K562 (cell line): ENCODE measurements at regions not wholly inside any gene's neighbourhood (a gene's known extent, or its start where the extent isn't known, plus 50 kb on each side); places are given as distances from the start of the nearest gene placed in this dataset.

Experiments used
- ATAC-seq: fragments of 200-7000 bp; cut with Tn5 transposase; 3 replicates; pipeline ENCODE4 v1.9.1; 2020; ENCODE audit warnings: moderate library complexity
- BruUV-seq: library from RNA; stranded (reverse); fragments of 400-500 nt; replicated peaks from 2 replicates; lab custom pipeline; 2021; lab: Mats Ljungman, UMichigan
- CTCF ChIA-PET: fragments of 300-600 bp; formaldehyde crosslinking; extraction: SDS; loops from one replicate; lab custom pipeline; 2021; ENCODE audit warnings: low intra/inter-chr PET ratio; lab: Yijun Ruan, JAX
- POLR2A ChIA-PET: fragments of 300-600, 350-650 bp; sonication (Branson Sonifier 250); formaldehyde crosslinking; extraction: SDS; loops from one replicate; lab custom pipeline; 2021; ENCODE audit warnings: antibody characterized with exemption, inconsistent platforms; lab: Yijun Ruan, JAX
- DNase-seq, 4 experiments: peaks; one replicate each; pipeline versions ENCODE4 v3.0.0 to v3.0.0-alpha.2; 2011 to 2018; ENCODE audit warnings: low spot score in 3 of 4, mixed read lengths in 3 of 4; ENCODE audit errors: extremely low read depth in 1 of 4
- FAIRE-seq: peaks from 2 replicates; lab custom pipeline; 2011; peaks lifted over from hg19 to GRCh38; lab: Jason Lieb, UNC
- H2AFZ ChIP-seq: 2 replicates; pipeline ENCODE4 v1.6.0; 2011; ENCODE audit warnings: low read depth, low read length, control low read depth, inconsistent platforms
- H3K27ac ChIP-seq: fragments of 200-600 bp; 3 replicates; pipeline ENCODE4 v1.8.0; 2011; ENCODE audit warnings: low read depth, mild to moderate bottlenecking, control low read depth, inconsistent platforms, low read length, moderate library complexity, mixed read lengths; ENCODE audit errors: extremely low read depth
- H3K27me3 ChIP-seq, 2 experiments: fragments of 300-600 bp in 1 of 2; 2 replicates in 1 of 2; 3 replicates in 1 of 2; pipeline versions ENCODE4 v1.6.0 to v1.8.0; 2011; ENCODE audit warnings: inconsistent platforms in 2 of 2, low read length in 2 of 2, mild to moderate bottlenecking in 1 of 2, mixed read lengths in 1 of 2, moderate library complexity in 1 of 2; ENCODE audit not compliant: control insufficient read depth in 2 of 2, insufficient read depth in 2 of 2
- H3K36me3 ChIP-seq: fragments of 300-600 bp; 3 replicates; pipeline ENCODE4 v1.8.0; 2011; ENCODE audit warnings: mild to moderate bottlenecking, low read length, inconsistent platforms; ENCODE audit not compliant: control insufficient read depth, insufficient read depth
- H3K4me1 ChIP-seq, 2 experiments: fragments of 200-600 bp in 1 of 2; replicated peaks in 1 of 2; 2 replicates in 1 of 2; 3 replicates in 1 of 2; pipeline versions ENCODE4 v1.5.1 to v1.8.0; 2011; ENCODE audit warnings: inconsistent platforms in 2 of 2, low read length in 2 of 2, mild to moderate bottlenecking in 1 of 2, mixed read lengths in 1 of 2, moderate library complexity in 1 of 2; ENCODE audit not compliant: control insufficient read depth in 2 of 2, insufficient read depth in 2 of 2
- H3K4me2 ChIP-seq: 2 replicates; pipeline ENCODE4 v1.6.1; 2011; ENCODE audit warnings: low read length, control low read depth, inconsistent platforms, mixed read lengths; ENCODE audit not compliant: insufficient read depth
- H3K4me3 ChIP-seq: fragments of 200-600 bp; sonication (generic), shearing (Covaris generic); 2 replicates; pipeline ENCODE4 v1.5.1; 2016; ENCODE audit warnings: control low read depth, inconsistent platforms
- H3K79me2 ChIP-seq: fragments of 200-600 bp; 3 replicates; pipeline ENCODE4 v1.8.0; 2011; ENCODE audit warnings: low read length, inconsistent platforms; ENCODE audit not compliant: control insufficient read depth, insufficient read depth
- H3K9ac ChIP-seq, 2 experiments: 2 replicates each; pipeline versions ENCODE4 v1.6.0 to v1.6.1; 2011; ENCODE audit warnings: low read depth in 2 of 2, low read length in 2 of 2, control low read depth in 1 of 2, inconsistent platforms in 1 of 2, mild to moderate bottlenecking in 1 of 2, mixed read lengths in 1 of 2; ENCODE audit not compliant: insufficient read depth in 1 of 2
- H3K9me1 ChIP-seq: one replicate; pipeline ENCODE4 v1.6.0; 2011; ENCODE audit warnings: inconsistent platforms, mild to moderate bottlenecking, low read length, moderate library complexity; ENCODE audit not compliant: control insufficient read depth, insufficient read depth
- H3K9me3 ChIP-seq: replicated peaks from 2 replicates; pipeline ENCODE4 v1.5.1; 2011; ENCODE audit warnings: low read depth, low read length, inconsistent platforms; ENCODE audit not compliant: control insufficient read depth, insufficient read depth
- H4K20me1 ChIP-seq: replicated peaks from 2 replicates; pipeline ENCODE4 v1.6.1; 2011; ENCODE audit warnings: low read length, inconsistent platforms, mixed read lengths; ENCODE audit not compliant: control insufficient read depth, insufficient read depth
- FUS ChIP-seq: fragments of 200-400 bp; formaldehyde crosslinking; optimal IDR thresholded peaks from 2 replicates; pipeline ENCODE3; 2017; ENCODE audit warnings: low read depth, low read length
- ZNF184 ChIP-seq: sonication (generic); formaldehyde crosslinking; IDR thresholded peaks from 2 replicates; pipeline ENCODE4 v1.5.0; 2020; ENCODE audit warnings: missing genetic modification reagents
- ZNF57 ChIP-seq: fragments of 450-650 bp; formaldehyde crosslinking; IDR thresholded peaks from 2 replicates; pipeline ENCODE4 v1.4.0; 2020; ENCODE audit warnings: mild to moderate bottlenecking, moderate library complexity
- WGBS: fragments of 100-300 bp; shearing (Covaris generic); methylation state at CpG from one replicate; pipeline ENCODE4 v1.1.6; 2016; ENCODE audit warnings: low coverage, mixed read lengths; ENCODE audit not compliant: insufficient coverage; ENCODE audit errors: missing lambda C conversion rate; 5-methylcytosine and 5-hydroxymethylcytosine counted together
- in situ Hi-C: fragments of 300-500 bp; cut with MboI; formaldehyde crosslinking; loops from 4 replicates; pipeline ENCODE4 v1.15.0; 2018; ENCODE audit warnings: inconsistent platforms, mixed read lengths
- intact Hi-C: fragments of 100-400 bp; cut with micrococcal nuclease; formaldehyde crosslinking; loops from 2 replicates; pipeline ENCODE4 v1.14.2; 2022
- TF ChIP-seq, protein P1 (sequence below): fragments of 450-650 bp; IDR thresholded peaks from 2 replicates; pipeline ENCODE4 v1.6.1; 2018; ENCODE audit not compliant: partially characterized antibody

DNA sequence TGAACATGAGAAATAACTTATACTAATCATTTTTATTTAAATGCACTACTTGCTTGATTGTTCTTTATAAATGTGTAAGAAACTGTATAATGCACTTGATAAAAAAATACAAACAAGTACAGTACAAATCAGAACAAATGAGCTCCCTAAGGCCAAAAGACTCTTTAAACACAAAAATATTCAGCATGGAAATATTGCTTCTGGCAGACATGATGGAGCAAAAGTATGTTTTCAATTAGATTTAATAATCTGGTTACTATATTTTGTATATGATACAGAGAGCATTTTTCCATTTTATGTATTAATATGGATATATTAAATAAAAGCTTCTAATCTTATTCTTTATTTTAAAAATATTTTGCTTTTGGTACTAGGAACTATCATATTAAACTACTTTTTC, 800.2 kb upstream of the LRFN5 start:
- no peak for DNase-seq
- CTCF ChIA-PET = no interaction called here
- H3K9me3 ChIP-seq = no peaks in the 10 kb centered on the region

GRCh38 chr14:40796168-40796567, 810.5 kb upstream of the LRFN5 start:
- H3K4me2 ChIP-seq = no peak overlapping the region
- no peaks in the 10 kb centered on the region for H3K9me3 ChIP-seq
- no peak overlapping the region for H3K4me3 ChIP-seq
- intact Hi-C loops = no loop called here
- TF ChIP-seq, protein P1, sequence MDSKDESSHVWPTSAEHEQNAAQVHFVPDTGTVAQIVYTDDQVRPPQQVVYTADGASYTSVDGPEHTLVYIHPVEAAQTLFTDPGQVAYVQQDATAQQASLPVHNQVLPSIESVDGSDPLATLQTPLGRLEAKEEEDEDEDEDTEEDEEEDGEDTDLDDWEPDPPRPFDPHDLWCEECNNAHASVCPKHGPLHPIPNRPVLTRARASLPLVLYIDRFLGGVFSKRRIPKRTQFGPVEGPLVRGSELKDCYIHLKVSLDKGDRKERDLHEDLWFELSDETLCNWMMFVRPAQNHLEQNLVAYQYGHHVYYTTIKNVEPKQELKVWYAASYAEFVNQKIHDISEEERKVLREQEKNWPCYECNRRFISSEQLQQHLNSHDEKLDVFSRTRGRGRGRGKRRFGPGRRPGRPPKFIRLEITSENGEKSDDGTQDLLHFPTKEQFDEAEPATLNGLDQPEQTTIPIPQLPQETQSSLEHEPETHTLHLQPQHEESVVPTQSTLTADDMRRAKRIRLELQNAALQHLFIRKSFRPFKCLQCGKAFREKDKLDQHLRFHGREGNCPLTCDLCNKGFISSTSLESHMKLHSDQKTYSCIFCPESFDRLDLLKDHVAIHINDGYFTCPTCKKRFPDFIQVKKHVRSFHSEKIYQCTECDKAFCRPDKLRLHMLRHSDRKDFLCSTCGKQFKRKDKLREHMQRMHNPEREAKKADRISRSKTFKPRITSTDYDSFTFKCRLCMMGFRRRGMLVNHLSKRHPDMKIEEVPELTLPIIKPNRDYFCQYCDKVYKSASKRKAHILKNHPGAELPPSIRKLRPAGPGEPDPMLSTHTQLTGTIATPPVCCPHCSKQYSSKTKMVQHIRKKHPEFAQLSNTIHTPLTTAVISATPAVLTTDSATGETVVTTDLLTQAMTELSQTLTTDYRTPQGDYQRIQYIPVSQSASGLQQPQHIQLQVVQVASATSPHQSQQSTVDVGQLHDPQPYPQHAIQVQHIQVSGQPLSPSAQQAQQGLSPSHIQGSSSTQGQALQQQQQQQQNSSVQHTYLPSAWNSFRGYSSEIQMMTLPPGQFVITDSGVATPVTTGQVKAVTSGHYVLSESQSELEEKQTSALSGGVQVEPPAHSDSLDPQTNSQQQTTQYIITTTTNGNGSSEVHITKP = no peak
- TF ChIP-seq FUS (no peak), ZNF57 (CRISPR knock-in tag) (no peak)
- no peak overlapping the region for H3K27ac ChIP-seq
- no TSS peak for BruUV-seq
- ChIA-PET POLR2A (no interaction called here), CTCF (no interaction called here)
- no peak overlapping the region for H3K9ac ChIP-seq
- H4K20me1 ChIP-seq = no peaks in the 10 kb centered on the region
- DNase-seq (no peak), FAIRE-seq (no peak), ATAC-seq (no peak)
- no peaks in the 10 kb centered on the region for H3K79me2 ChIP-seq
- no peaks in the 10 kb centered on the region for H3K36me3 ChIP-seq
- H3K4me1 ChIP-seq = no peaks in the 10 kb centered on the region
- in situ Hi-C loops = no loop called here
- WGBS = 0% methylated on average over 1 of the region's 1 CpG
- H3K9me1 ChIP-seq = no peaks in the 10 kb centered on the region
- H3K27me3 ChIP-seq = no peaks in the 10 kb centered on the region
- no peak overlapping the region for H2AFZ ChIP-seq

More for the DNA sequence above, 800.2 kb upstream of the LRFN5 start:
- H3K4me3 ChIP-seq = no peak overlapping the region
- POLR2A ChIA-PET = interaction anchor here (0.6 kb wide), 1 partner anchor 10 kb away, joined by 3 read pairs; no protein-coding TSS in a partner anchor
- FAIRE-seq (no peak), ATAC-seq (no peak)
- TF ChIP-seq ZNF184 (CRISPR knock-in tag) = no peak
- TF ChIP-seq, all 486 proteins: peak for 0
- no peaks in the 10 kb centered on the region for H3K9me1 ChIP-seq
- no peak overlapping the region for H3K27ac ChIP-seq
- H3K4me1 ChIP-seq = no peaks in the 10 kb centered on the region
- no peak overlapping the region for H3K9ac ChIP-seq
- no peak overlapping the region for H3K4me2 ChIP-seq
- no peaks in the 10 kb centered on the region for H3K27me3 ChIP-seq
- H4K20me1 ChIP-seq = no peaks in the 10 kb centered on the region
- no peaks in the 10 kb centered on the region for H3K36me3 ChIP-seq
- no TSS peak for BruUV-seq
- H3K79me2 ChIP-seq = no peaks in the 10 kb centered on the region
- H2AFZ ChIP-seq = no peak overlapping the region
- intact Hi-C loops = no loop called here
- in situ Hi-C loops = no loop called here
